ENCODE measurements at regions not wholly inside any gene's neighbourhood (a gene's known extent, or its start where the extent isn't known, plus 50 kb on each side); places are given as distances from the start of the nearest gene placed in this dataset.

DNA sequence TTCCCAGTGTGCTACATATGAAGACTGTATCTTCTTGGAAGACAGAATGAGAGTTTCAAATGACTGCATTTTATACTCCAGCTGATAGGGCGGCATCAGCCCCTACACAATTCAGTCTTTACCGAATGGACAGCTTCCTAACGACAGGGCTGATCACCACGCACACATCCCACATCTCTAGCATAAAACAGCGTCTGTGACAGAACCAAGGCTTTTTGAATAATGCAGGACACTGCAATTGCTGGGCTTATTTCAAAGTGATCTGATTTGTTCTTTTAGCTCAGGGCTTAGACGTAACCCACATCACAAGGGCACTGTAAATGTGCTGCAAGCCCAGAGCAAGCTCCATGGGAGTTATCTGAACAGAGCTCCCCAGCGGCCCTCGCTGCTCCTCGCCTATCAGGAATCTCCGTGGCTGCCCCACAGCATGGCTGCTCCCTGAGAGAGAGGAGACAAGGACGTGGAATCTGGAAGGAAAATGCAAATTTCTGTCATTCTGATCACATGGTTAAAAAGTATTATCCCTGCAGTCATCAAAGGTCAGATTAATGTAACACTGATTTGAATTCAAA lies 158.5 kb upstream of the ALKAL2 start (continued):
- TF ChIP-seq, protein P1, sequence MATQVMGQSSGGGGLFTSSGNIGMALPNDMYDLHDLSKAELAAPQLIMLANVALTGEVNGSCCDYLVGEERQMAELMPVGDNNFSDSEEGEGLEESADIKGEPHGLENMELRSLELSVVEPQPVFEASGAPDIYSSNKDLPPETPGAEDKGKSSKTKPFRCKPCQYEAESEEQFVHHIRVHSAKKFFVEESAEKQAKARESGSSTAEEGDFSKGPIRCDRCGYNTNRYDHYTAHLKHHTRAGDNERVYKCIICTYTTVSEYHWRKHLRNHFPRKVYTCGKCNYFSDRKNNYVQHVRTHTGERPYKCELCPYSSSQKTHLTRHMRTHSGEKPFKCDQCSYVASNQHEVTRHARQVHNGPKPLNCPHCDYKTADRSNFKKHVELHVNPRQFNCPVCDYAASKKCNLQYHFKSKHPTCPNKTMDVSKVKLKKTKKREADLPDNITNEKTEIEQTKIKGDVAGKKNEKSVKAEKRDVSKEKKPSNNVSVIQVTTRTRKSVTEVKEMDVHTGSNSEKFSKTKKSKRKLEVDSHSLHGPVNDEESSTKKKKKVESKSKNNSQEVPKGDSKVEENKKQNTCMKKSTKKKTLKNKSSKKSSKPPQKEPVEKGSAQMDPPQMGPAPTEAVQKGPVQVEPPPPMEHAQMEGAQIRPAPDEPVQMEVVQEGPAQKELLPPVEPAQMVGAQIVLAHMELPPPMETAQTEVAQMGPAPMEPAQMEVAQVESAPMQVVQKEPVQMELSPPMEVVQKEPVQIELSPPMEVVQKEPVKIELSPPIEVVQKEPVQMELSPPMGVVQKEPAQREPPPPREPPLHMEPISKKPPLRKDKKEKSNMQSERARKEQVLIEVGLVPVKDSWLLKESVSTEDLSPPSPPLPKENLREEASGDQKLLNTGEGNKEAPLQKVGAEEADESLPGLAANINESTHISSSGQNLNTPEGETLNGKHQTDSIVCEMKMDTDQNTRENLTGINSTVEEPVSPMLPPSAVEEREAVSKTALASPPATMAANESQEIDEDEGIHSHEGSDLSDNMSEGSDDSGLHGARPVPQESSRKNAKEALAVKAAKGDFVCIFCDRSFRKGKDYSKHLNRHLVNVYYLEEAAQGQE (IDR thresholded peaks at IDR 0.05; ENCODE audit: low read depth, low read length), result no peak
- TF ChIP-seq FOSL2 (IDR thresholded peaks at IDR 0.05; ENCODE audit: borderline replicate concordance, low read depth), result no peak
- TF ChIP-seq YY1 (IDR thresholded peaks at IDR 0.05; ENCODE audit: low read depth), result no peak
- TF ChIP-seq FOXM1 (IDR thresholded peaks at IDR 0.05; ENCODE audit: low read depth), result no peak

DNA sequence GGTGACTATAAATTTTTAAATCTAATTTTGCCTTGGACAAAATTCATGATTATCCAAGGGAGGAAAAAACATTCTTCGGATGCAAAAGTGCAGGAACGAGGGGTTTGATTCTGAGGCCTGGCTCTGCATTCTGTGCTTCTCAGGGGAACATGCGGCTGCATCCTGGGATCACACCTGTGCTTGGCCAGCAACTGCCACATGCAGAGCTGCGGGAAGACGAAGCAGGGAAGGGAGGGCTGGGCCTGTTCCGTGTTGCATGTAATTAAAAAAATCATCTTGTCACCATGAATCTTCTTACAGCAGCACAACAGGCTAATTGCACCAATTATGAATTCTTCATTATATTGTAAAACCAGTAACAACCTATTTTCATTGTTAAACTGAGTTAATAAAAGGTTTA lies 158.0 kb upstream of the ALKAL2 start:
- no peaks in the 10 kb centered on the region for H3K27me3 ChIP-seq (ENCODE audit: insufficient read depth)
- no peaks in the 10 kb centered on the region for H3K9me2 ChIP-seq
- no peak overlapping the region for H3K9ac ChIP-seq
- H4K20me1 ChIP-seq (ENCODE audit: insufficient read depth), result no peaks in the 10 kb centered on the region
- H3K4me3 ChIP-seq (ENCODE audit: low read depth in 2 of 2, low read length in 1 of 2), result no peak overlapping the region
- H3F3A ChIP-seq (replicated peaks; ENCODE audit: insufficient read depth), result no peaks in the 10 kb centered on the region
- H3K79me2 ChIP-seq (ENCODE audit: insufficient read depth), result no peaks in the 10 kb centered on the region
- H3K4me2 ChIP-seq, result no peak overlapping the region
- peaks cover 0 to 36% of the 10 kb centered on the region in 2 experiments; a peak in 2 of 4 replicates for H3K4me1 ChIP-seq (ENCODE audit: control insufficient read depth in 1 of 2, insufficient read depth in 2 of 2, low read depth in 1 of 2, low read length in 1 of 2)
- TF ChIP-seq SIN3A (IDR thresholded peaks at IDR 0.05; ENCODE audit: borderline replicate concordance, low read depth, low read length) (no peak), RAD21 (IDR thresholded peaks at IDR 0.05; ENCODE audit: low read length) (no peak), GABPA (IDR thresholded peaks at IDR 0.05; ENCODE audit: low read depth) (no peak), RFX5 (IDR thresholded peaks at IDR 0.05; ENCODE audit: low read length) (no peak), RCOR1 (IDR thresholded peaks at IDR 0.05; ENCODE audit: low read length) (no peak)
- TF ChIP-seq, protein P1 (IDR thresholded peaks at IDR 0.05; ENCODE audit: low read depth, low read length), result no peak
- ChIA-PET CTCF (interaction anchor here (1.0 to 1.7 kb wide), 3 partner anchors 10 to 191 kb away, joined by 3 to 4 read pairs (median 3); no protein-coding TSS in a partner anchor), POLR2A (no interaction called here)
- DNase-seq, result no peak
- no peaks in the 10 kb centered on the region for H3K9me3 ChIP-seq
- H2AFZ ChIP-seq (ENCODE audit: low read depth), result no peak overlapping the region
- 57% methylated on average over 6 of the region's 6 CpGs for WGBS (ENCODE audit: low lambda C conversion rate)
- H3K27ac ChIP-seq (ENCODE audit: low read depth in 2 of 2, low read length in 1 of 2), result no peak overlapping the region
- no peaks in the 10 kb centered on the region for H3K36me3 ChIP-seq (replicated peaks in 1 of 2; ENCODE audit: control insufficient read depth in 1 of 2, insufficient read depth in 2 of 2, low read length in 1 of 2)
